ENCODE measurements at regions not wholly inside any gene's neighbourhood (a gene's known extent, or its start where the extent isn't known, plus 50 kb on each side); places are given as distances from the start of the nearest gene placed in this dataset.

DNA sequence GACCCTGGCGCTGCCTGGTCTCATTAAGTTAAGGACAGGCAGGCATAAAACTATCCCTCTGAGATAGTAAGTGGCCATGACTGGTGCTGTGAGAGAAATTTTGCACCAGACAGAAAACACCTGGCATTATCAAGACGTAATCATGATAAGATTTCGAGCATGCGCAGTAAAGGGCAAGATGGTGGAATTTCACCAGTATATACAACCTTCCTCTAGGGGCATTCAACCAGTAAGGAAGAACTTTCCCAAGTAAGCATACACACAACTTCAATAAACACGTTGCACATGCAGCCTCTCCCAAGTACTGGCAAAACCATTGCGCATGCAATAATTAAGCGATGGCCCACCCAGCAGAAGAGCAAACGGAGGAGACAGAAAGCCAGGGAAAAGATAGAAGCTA lies 1376.4 kb upstream of the CRIM1 start:
- TF ChIP-seq, protein P1, sequence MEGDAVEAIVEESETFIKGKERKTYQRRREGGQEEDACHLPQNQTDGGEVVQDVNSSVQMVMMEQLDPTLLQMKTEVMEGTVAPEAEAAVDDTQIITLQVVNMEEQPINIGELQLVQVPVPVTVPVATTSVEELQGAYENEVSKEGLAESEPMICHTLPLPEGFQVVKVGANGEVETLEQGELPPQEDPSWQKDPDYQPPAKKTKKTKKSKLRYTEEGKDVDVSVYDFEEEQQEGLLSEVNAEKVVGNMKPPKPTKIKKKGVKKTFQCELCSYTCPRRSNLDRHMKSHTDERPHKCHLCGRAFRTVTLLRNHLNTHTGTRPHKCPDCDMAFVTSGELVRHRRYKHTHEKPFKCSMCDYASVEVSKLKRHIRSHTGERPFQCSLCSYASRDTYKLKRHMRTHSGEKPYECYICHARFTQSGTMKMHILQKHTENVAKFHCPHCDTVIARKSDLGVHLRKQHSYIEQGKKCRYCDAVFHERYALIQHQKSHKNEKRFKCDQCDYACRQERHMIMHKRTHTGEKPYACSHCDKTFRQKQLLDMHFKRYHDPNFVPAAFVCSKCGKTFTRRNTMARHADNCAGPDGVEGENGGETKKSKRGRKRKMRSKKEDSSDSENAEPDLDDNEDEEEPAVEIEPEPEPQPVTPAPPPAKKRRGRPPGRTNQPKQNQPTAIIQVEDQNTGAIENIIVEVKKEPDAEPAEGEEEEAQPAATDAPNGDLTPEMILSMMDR (IDR thresholded peaks at IDR 0.05), result no peak
- TF ChIP-seq POLR2A (IDR thresholded peaks at IDR 0.05), result no peak
